ENCODE measurements at regions not wholly inside any gene's neighbourhood (a gene's known extent, or its start where the extent isn't known, plus 50 kb on each side); places are given as distances from the start of the nearest gene placed in this dataset.

DNA sequence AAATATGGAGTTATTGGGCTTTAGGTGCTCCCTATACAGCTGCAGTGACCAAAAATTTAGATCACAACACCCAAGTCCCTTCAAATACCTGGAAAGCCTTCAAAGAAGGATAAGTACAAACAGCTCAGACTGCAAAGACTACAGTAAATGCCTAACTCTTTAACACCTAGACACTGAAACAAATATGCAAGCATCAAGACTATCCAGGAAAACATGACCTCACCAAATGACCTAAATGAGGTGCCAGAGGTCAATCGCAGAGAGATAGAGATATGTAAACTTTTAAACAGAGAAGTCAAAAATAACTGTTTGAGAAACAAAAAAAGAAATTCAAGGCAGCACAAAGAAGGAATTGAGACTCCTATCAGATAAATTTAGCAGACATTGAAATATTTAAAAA lies 753.8 kb upstream of the B3GALT2 start:
- TF ChIP-seq, protein P1, sequence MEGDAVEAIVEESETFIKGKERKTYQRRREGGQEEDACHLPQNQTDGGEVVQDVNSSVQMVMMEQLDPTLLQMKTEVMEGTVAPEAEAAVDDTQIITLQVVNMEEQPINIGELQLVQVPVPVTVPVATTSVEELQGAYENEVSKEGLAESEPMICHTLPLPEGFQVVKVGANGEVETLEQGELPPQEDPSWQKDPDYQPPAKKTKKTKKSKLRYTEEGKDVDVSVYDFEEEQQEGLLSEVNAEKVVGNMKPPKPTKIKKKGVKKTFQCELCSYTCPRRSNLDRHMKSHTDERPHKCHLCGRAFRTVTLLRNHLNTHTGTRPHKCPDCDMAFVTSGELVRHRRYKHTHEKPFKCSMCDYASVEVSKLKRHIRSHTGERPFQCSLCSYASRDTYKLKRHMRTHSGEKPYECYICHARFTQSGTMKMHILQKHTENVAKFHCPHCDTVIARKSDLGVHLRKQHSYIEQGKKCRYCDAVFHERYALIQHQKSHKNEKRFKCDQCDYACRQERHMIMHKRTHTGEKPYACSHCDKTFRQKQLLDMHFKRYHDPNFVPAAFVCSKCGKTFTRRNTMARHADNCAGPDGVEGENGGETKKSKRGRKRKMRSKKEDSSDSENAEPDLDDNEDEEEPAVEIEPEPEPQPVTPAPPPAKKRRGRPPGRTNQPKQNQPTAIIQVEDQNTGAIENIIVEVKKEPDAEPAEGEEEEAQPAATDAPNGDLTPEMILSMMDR (IDR thresholded peaks at IDR 0.05), result no peak
- TF ChIP-seq POLR2A (IDR thresholded peaks at IDR 0.05), result no peak

All from thyroid gland (tissue), 4 donors.